T-helper 1 cell treated with Interleukin-12 subunit alpha and Interleukin-12 subunit beta and Interleukin-4 antibody, amounts not matched to agents 30 μg/mL and 1 μg/mL, for 36 hours (primary cell): ENCODE measurements at regions not wholly inside any gene's neighbourhood (a gene's known extent, or its start where the extent isn't known, plus 50 kb on each side); places are given as distances from the start of the nearest gene placed in this dataset.

ENCODE experiments used
- H3K27ac Mint-ChIP-seq: one replicate; pipeline ENCODE4 v1.8.0; 2021; ENCODE audit warnings: mild to moderate bottlenecking, mixed read lengths
- H3K27me3 Mint-ChIP-seq: one replicate; pipeline ENCODE4 v1.8.0; 2021; ENCODE audit warnings: low read depth, mixed read lengths
- H3K36me3 Mint-ChIP-seq: one replicate; pipeline ENCODE4 v1.8.0; 2021; ENCODE audit warnings: low read depth, mixed read lengths
- H3K4me1 Mint-ChIP-seq: one replicate; pipeline ENCODE4 v1.8.0; 2021; ENCODE audit warnings: low read depth, mixed read lengths
- H3K4me3 Mint-ChIP-seq: one replicate; pipeline ENCODE4 v1.8.0; 2021; ENCODE audit warnings: mild to moderate bottlenecking, moderate library complexity, mixed read lengths
- H3K9me3 Mint-ChIP-seq: one replicate; pipeline ENCODE4 v1.8.0; 2021; ENCODE audit warnings: mixed read lengths

DNA sequence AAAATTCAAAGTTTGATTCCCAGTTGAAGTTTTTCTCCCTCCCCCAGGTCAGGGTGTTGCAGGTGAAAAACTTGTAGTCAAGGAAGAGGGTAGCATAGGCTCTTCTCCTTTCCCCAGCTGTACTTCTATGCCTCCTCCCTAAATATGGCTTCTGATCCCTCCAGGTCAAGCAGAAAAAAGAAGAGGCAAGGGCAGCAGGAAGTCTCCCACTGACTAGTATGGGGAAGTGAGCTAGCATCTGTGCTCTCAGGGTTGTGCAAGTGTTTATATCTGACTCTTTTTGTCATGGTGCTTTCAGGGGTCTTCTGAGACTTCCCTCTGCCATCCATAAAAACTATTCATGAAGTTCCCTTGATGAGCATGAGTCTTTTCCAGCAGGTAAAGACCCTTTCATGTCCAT, 76.0 kb downstream of the ATPSCKMT start:
- Mint-ChIP-seq H3K27ac (no peak overlapping the region), H3K36me3 (peaks cover under 1% of the 10 kb centered on the region), H3K4me3 (no peak overlapping the region), H3K27me3 (no peaks in the 10 kb centered on the region), H3K4me1 (no peaks in the 10 kb centered on the region), H3K9me3 (no peaks in the 10 kb centered on the region)

- H3K27ac Mint-ChIP-seq: no peak overlapping the region
- no peaks in the 10 kb centered on the region for H3K27me3 Mint-ChIP-seq
- no peaks in the 10 kb centered on the region for H3K4me1 Mint-ChIP-seq
- H3K36me3 Mint-ChIP-seq: no peaks in the 10 kb centered on the region
- no peaks in the 10 kb centered on the region for H3K9me3 Mint-ChIP-seq
- no peak overlapping the region for H3K4me3 Mint-ChIP-seq
These were observed 77.4 kb downstream of the ATPSCKMT start for GRCh38 chr5:10172247-10172646.

- Mint-ChIP-seq H3K27me3 (no peaks in the 10 kb centered on the region), H3K9me3 (peaks cover 5% of the 10 kb centered on the region), H3K4me1 (no peaks in the 10 kb centered on the region), H3K4me3 (no peak overlapping the region), H3K27ac (no peak overlapping the region), H3K36me3 (no peaks in the 10 kb centered on the region)
These were observed 80.3 kb downstream of the ATPSCKMT start for GRCh38 chr5:10169359-10169758.

DNA sequence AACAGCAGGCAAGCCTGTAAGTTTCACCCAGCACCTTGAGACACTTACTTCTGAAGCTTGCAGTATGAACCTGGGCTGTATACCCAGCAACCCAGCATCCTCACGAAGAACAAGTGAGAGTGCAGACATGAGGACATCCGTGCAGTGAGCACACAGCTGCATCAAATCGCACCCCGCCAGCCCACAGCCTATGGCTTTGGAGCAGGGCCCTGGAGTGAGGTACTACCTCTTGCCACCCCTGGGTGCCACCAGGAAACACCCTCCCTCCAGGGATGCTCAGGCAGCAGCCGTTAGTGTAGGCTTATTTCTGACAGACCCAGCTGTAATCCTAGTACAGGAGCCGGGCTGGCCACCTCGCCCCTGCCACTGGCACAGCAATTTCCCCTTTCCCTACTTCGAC, 81.4 kb downstream of the ATPSCKMT start:
- no peaks in the 10 kb centered on the region for H3K27me3 Mint-ChIP-seq
- H3K27ac Mint-ChIP-seq: no peak overlapping the region
- H3K9me3 Mint-ChIP-seq: peaks cover 5% of the 10 kb centered on the region
- no peaks in the 10 kb centered on the region for H3K36me3 Mint-ChIP-seq
- H3K4me1 Mint-ChIP-seq: no peaks in the 10 kb centered on the region
- H3K4me3 Mint-ChIP-seq: no peak overlapping the region

DNA sequence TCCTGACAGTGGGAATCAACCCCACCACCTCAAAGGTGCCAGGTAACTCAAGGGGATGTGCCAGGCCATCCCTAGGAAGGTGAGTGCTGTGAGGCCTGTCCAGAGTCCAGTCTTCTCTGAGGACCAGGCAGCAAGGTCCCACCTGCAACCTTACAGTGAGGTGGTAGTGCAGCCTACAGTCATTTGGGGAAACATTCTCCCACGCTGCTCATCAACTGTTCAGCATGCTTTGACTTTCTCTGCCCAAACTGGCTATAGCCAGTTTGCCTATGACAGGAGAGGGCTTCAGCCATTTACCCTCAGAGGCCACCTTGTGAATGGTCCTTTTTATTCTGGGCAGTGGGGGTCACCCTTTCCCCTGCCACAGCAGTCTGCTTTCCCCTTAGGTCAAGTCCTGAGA, 81.9 kb downstream of the ATPSCKMT start:
- Mint-ChIP-seq H3K27ac (no peak overlapping the region), H3K27me3 (no peaks in the 10 kb centered on the region), H3K4me1 (no peaks in the 10 kb centered on the region), H3K9me3 (peaks cover 5% of the 10 kb centered on the region), H3K36me3 (no peaks in the 10 kb centered on the region), H3K4me3 (no peak overlapping the region)

- Mint-ChIP-seq H3K4me1 (no peaks in the 10 kb centered on the region), H3K36me3 (no peaks in the 10 kb centered on the region), H3K4me3 (no peak overlapping the region), H3K9me3 (peaks cover 5% of the 10 kb centered on the region), H3K27ac (no peak overlapping the region), H3K27me3 (no peaks in the 10 kb centered on the region)
These were observed 83.3 kb downstream of the ATPSCKMT start for GRCh38 chr5:10166392-10166791.

DNA sequence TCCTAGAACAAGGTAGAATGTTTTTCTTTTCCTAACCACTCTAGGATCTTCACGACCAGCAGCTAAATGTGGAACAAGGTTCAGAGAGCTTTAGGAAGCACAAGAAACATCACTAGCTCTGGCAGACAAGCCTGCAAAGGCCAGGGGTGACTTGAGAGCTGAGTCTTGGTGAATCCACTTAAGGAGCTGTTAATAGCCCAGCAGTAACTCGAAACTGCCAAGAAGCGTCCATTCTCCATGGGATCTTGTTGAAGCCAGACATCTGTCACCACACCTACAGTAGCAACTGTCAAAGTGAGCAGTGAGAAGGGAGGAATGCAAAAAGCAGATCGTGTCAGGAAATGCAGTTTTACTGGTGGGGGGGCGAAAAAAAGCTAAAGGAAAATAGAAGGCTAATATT, 87.2 kb downstream of the ATPSCKMT start:
- Mint-ChIP-seq H3K4me3 (no peak overlapping the region), H3K9me3 (peaks cover 5% of the 10 kb centered on the region), H3K27ac (no peak overlapping the region)

GRCh38 chr5:10161778-10162177, 87.9 kb downstream of the ATPSCKMT start:
- Mint-ChIP-seq H3K4me3 (no peak overlapping the region), H3K4me1 (no peaks in the 10 kb centered on the region), H3K36me3 (no peaks in the 10 kb centered on the region), H3K27me3 (no peaks in the 10 kb centered on the region), H3K27ac (no peak overlapping the region), H3K9me3 (peaks cover 5% of the 10 kb centered on the region)

More for the DNA sequence above, 87.2 kb downstream of the ATPSCKMT start:
- no peaks in the 10 kb centered on the region for H3K27me3 Mint-ChIP-seq
- H3K4me1 Mint-ChIP-seq: no peaks in the 10 kb centered on the region
- no peaks in the 10 kb centered on the region for H3K36me3 Mint-ChIP-seq

DNA sequence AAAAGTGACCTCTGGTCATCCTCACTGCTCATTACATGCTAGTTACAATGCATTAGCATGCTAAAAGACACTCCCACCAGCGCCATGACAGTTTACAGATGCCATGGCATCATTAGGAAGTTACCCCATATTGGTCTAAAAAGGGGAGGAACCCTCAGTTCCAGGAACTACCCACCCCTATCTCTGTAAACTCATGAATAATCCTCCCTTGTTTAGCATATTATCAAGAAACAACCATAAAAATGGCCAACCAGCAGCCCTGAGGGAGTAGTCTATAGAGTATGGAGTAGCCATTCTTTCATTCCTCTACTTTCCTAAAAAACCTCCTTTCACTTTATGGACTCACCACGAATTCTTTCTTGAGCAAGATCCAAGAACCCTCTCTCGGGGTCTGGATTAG, 89.4 kb downstream of the ATPSCKMT start:
- Mint-ChIP-seq H3K9me3 (no peaks in the 10 kb centered on the region), H3K4me3 (no peak overlapping the region), H3K27me3 (no peaks in the 10 kb centered on the region), H3K27ac (no peak overlapping the region), H3K36me3 (no peaks in the 10 kb centered on the region), H3K4me1 (no peaks in the 10 kb centered on the region)

- no peaks in the 10 kb centered on the region for H3K36me3 Mint-ChIP-seq
- H3K9me3 Mint-ChIP-seq: no peaks in the 10 kb centered on the region
- H3K27ac Mint-ChIP-seq: no peak overlapping the region
- H3K27me3 Mint-ChIP-seq: no peaks in the 10 kb centered on the region
- H3K4me1 Mint-ChIP-seq: no peaks in the 10 kb centered on the region
- no peak overlapping the region for H3K4me3 Mint-ChIP-seq
These were observed 90.8 kb downstream of the ATPSCKMT start for GRCh38 chr5:10158886-10159285.

GRCh38 chr5:10157085-10157669, 92.5 kb downstream of the ATPSCKMT start:
- no peak overlapping the region for H3K27ac Mint-ChIP-seq
- no peaks in the 10 kb centered on the region for H3K4me1 Mint-ChIP-seq
- H3K9me3 Mint-ChIP-seq: no peaks in the 10 kb centered on the region

DNA sequence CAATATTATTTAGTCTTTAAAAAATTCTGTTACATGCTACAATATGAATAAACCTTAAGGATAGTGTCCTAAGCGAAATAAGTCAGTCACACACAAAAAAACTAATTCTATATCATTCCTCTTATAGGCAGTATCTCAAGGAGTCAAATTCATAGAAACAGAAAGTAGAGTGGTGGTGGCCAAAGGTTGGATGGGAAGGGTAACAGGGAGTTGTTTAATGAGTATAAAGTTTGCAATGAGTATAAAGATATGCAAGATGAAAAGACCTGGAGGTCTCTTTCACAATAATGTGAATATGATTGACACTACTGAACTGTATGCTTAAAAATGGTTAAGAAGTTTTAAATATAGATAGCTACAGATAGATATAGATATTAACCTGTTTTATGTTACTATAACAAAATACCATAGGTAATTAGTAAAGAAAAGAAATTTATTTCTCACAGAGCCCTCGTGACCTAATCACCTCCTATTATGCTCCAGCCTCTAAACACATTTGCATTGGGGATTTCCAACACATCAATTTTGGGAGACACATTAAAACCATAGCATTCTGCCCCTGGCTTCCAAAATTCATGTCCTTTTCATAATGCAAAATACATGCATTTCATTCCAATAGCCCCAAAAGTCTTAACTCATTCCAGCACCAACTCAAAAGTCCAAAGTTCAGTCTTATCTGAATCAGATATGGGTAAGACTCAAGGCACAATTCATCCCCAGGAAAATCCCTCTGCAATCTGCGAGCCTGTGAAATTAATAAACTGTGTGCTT, 93.6 kb downstream of the ATPSCKMT start:
- no peaks in the 10 kb centered on the region for H3K36me3 Mint-ChIP-seq
- H3K4me3 Mint-ChIP-seq: no peak overlapping the region
- H3K27me3 Mint-ChIP-seq: no peaks in the 10 kb centered on the region
- no peaks in the 10 kb centered on the region for H3K9me3 Mint-ChIP-seq
- no peak overlapping the region for H3K27ac Mint-ChIP-seq
- H3K4me1 Mint-ChIP-seq: no peaks in the 10 kb centered on the region

More at GRCh38 chr5:10157085-10157669, 92.5 kb downstream of the ATPSCKMT start:
- H3K27me3 Mint-ChIP-seq: no peaks in the 10 kb centered on the region
- no peaks in the 10 kb centered on the region for H3K36me3 Mint-ChIP-seq
- no peak overlapping the region for H3K4me3 Mint-ChIP-seq

- Mint-ChIP-seq H3K4me1 (no peaks in the 10 kb centered on the region), H3K4me3 (no peak overlapping the region), H3K36me3 (no peaks in the 10 kb centered on the region), H3K27ac (no peak overlapping the region), H3K9me3 (no peaks in the 10 kb centered on the region), H3K27me3 (no peaks in the 10 kb centered on the region)
These were observed 95.7 kb downstream of the ATPSCKMT start for GRCh38 chr5:10153808-10154537.

DNA sequence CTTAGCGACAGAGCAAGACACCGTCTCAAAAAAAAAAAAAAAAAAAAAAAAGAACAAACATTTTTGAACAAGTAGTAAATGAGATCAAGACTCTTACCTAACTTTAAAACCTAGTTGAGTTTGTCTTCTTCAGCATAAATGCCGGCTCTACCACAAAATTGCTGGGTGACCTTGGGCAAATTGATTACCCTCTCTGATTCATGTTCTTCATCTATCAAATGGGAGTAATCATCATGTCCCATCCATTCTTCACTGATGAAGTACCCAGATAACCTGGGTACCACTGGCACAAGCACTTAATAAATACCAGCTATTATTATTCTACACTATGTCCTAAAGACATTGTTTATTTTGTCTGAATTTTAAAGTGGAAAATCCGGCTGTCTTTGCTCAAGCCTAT, 96.3 kb downstream of the ATPSCKMT start:
- Mint-ChIP-seq H3K36me3 (no peaks in the 10 kb centered on the region), H3K9me3 (no peaks in the 10 kb centered on the region), H3K27me3 (no peaks in the 10 kb centered on the region), H3K27ac (no peak overlapping the region), H3K4me3 (no peak overlapping the region), H3K4me1 (no peaks in the 10 kb centered on the region)

GRCh38 chr5:10151656-10152055, 98.0 kb downstream of the ATPSCKMT start:
- Mint-ChIP-seq H3K27ac (no peak overlapping the region), H3K36me3 (no peaks in the 10 kb centered on the region), H3K4me1 (no peaks in the 10 kb centered on the region), H3K27me3 (no peaks in the 10 kb centered on the region), H3K9me3 (no peaks in the 10 kb centered on the region), H3K4me3 (no peak overlapping the region)
